HEK293 (cell line): ENCODE measurements at regions not wholly inside any gene's neighbourhood (a gene's known extent, or its start where the extent isn't known, plus 50 kb on each side); places are given as distances from the start of the nearest gene placed in this dataset.

Source experiments
- CTCF ChIA-PET: fragments of 350-600 bp; formaldehyde crosslinking; extraction: SDS; loops from one replicate; lab custom pipeline; 2021; ENCODE audit warnings: antibody characterized with exemption; lab: Yijun Ruan, JAX
- POLR2A ChIA-PET: fragments of 300-600 bp; formaldehyde crosslinking; extraction: SDS; loops from one replicate; lab custom pipeline; 2020; ENCODE audit warnings: antibody characterized with exemption, inconsistent platforms; lab: Yijun Ruan, JAX
- H3K27ac ChIP-seq: fragments of 200-500 bp; sonication (Bioruptor generic); 2 replicates; pipeline ENCODE4 v1.5.1; 2014; ENCODE audit warnings: low read depth, low read length, control low read depth, inconsistent platforms; ENCODE audit errors: extremely low read depth
- H3K36me3 ChIP-seq, 2 experiments: fragments of 200-500 bp in 1 of 2; sonication (Bioruptor generic) in 1 of 2; 1 replicate in 1 of 2; 2 replicates in 1 of 2; pipeline ENCODE4 v1.5.1; 2014 to 2017; ENCODE audit warnings: inconsistent platforms in 2 of 2, low read length in 2 of 2; ENCODE audit not compliant: control insufficient read depth in 2 of 2, insufficient read depth in 1 of 2
- H3K4me1 ChIP-seq: fragments of 200-500 bp; sonication (Bioruptor generic); 2 replicates; pipeline ENCODE4 v1.5.1; 2014; ENCODE audit warnings: mild to moderate bottlenecking, low read length, inconsistent platforms; ENCODE audit not compliant: control insufficient read depth, insufficient read depth
- H3K4me3 ChIP-seq: 2 replicates; pipeline ENCODE4 v1.5.1; 2011; ENCODE audit warnings: low read depth, mild to moderate bottlenecking, control low read depth, low read length, moderate library complexity
- H3K9me3 ChIP-seq: fragments of 200-500 bp; sonication (Bioruptor generic); 2 replicates; pipeline ENCODE4 v1.5.1; 2014; ENCODE audit warnings: low read depth, low read length, inconsistent platforms; ENCODE audit not compliant: control insufficient read depth, insufficient read depth
- GLIS2 ChIP-seq: fragments of 450-650 bp; formaldehyde crosslinking; IDR thresholded peaks from 2 replicates; pipeline ENCODE4 v1.5.1; 2016; ENCODE audit warnings: missing biosample characterization, missing genetic modification characterization
- HOXD13 ChIP-seq: sonication (generic); formaldehyde crosslinking; IDR thresholded peaks from 2 replicates; pipeline ENCODE4 v1.8.0; 2022; ENCODE audit warnings: missing genetic modification reagents, borderline replicate concordance
- ZBTB7A ChIP-seq: fragments of 450-650 bp; formaldehyde crosslinking; IDR thresholded peaks from 2 replicates; pipeline ENCODE4 v1.5.1; 2016; ENCODE audit warnings: low read depth, missing biosample characterization, missing genetic modification characterization
- ZNF157 ChIP-seq: fragments of 450-650 bp; formaldehyde crosslinking; IDR thresholded peaks from 2 replicates; pipeline ENCODE4 v1.5.1; 2016; ENCODE audit warnings: missing biosample characterization, missing genetic modification characterization
- ZNF19 ChIP-seq: fragments of 450-650 bp; formaldehyde crosslinking; IDR thresholded peaks from 2 replicates; pipeline ENCODE4; 2016; ENCODE audit warnings: missing biosample characterization, missing genetic modification characterization, low read depth
- ZNF221 ChIP-seq: fragments of 450-650 bp; formaldehyde crosslinking; IDR thresholded peaks from 2 replicates; pipeline ENCODE4 v1.5.1; 2017; ENCODE audit warnings: missing biosample characterization, missing genetic modification characterization, borderline replicate concordance
- ZNF335 ChIP-seq: fragments of 450-650 bp; formaldehyde crosslinking; conservative IDR thresholded peaks from 2 replicates; pipeline ENCODE4 v1.5.1; 2016; ENCODE audit warnings: missing biosample characterization, missing genetic modification characterization
- ZNF404 ChIP-seq: fragments of 450-650 bp; formaldehyde crosslinking; IDR thresholded peaks from 2 replicates; pipeline ENCODE4 v1.5.1; 2017; ENCODE audit warnings: missing biosample characterization, missing genetic modification characterization
- ZNF416 ChIP-seq: fragments of 450-650 bp; formaldehyde crosslinking; IDR thresholded peaks from 2 replicates; pipeline ENCODE4 v1.5.1; 2016; ENCODE audit warnings: missing biosample characterization, missing genetic modification characterization
- ZNF48 ChIP-seq: fragments of 450-650 bp; formaldehyde crosslinking; IDR thresholded peaks from 2 replicates; pipeline ENCODE4 v1.5.1; 2016; ENCODE audit warnings: missing biosample characterization, missing genetic modification characterization
- ZNF530 ChIP-seq: fragments of 450-650 bp; formaldehyde crosslinking; IDR thresholded peaks from 2 replicates; pipeline ENCODE4 v1.5.1; 2016; ENCODE audit warnings: low read depth, missing biosample characterization, missing genetic modification characterization
- ZNF548 ChIP-seq: fragments of 450-650 bp; formaldehyde crosslinking; IDR thresholded peaks from 2 replicates; pipeline ENCODE4 v1.5.1; 2016; ENCODE audit warnings: missing biosample characterization, missing genetic modification characterization
- ZNF560 ChIP-seq: fragments of 450-650 bp; formaldehyde crosslinking; IDR thresholded peaks from 2 replicates; pipeline ENCODE4 v1.5.1; 2017; ENCODE audit warnings: missing biosample characterization, missing genetic modification characterization, borderline replicate concordance
- ZNF654 ChIP-seq: fragments of 450-650 bp; formaldehyde crosslinking; IDR thresholded peaks from 2 replicates; pipeline ENCODE4 v1.5.1; 2016; ENCODE audit warnings: low read depth, missing biosample characterization, missing genetic modification characterization
- ZNF664 ChIP-seq: fragments of 450-650 bp; formaldehyde crosslinking; IDR thresholded peaks from 2 replicates; pipeline ENCODE4 v1.5.1; 2016; ENCODE audit warnings: missing biosample characterization, missing genetic modification characterization
- ZNF785 ChIP-seq: fragments of 450-650 bp; formaldehyde crosslinking; IDR thresholded peaks from 2 replicates; pipeline ENCODE4 v1.5.1; 2016; ENCODE audit warnings: missing biosample characterization, missing genetic modification characterization
- ZSCAN23 ChIP-seq: fragments of 450-650 bp; formaldehyde crosslinking; IDR thresholded peaks from 2 replicates; pipeline ENCODE4 v1.5.1; 2016; ENCODE audit warnings: missing biosample characterization, missing genetic modification characterization
- TF ChIP-seq, protein P1 (sequence below): fragments of 450-650 bp; formaldehyde crosslinking; IDR thresholded peaks from 2 replicates; pipeline ENCODE4 v1.5.0; 2017; ENCODE audit warnings: missing biosample characterization, missing genetic modification characterization, borderline replicate concordance
- TF ChIP-seq, protein P2 (sequence below): fragments of 450-650 bp; formaldehyde crosslinking; IDR thresholded peaks from 2 replicates; pipeline ENCODE4 v1.5.1; 2016; ENCODE audit warnings: missing biosample characterization, missing genetic modification characterization
- TF ChIP-seq, protein P3 (sequence below): fragments of 450-650 bp; formaldehyde crosslinking; IDR thresholded peaks from 2 replicates; pipeline ENCODE4 v1.5.1; 2016; ENCODE audit warnings: missing biosample characterization, missing genetic modification characterization
- TF ChIP-seq, protein P4 (sequence below): fragments of 450-650 bp; formaldehyde crosslinking; IDR thresholded peaks from 2 replicates; pipeline ENCODE4 v1.5.1; 2016; ENCODE audit warnings: missing biosample characterization, missing genetic modification characterization, borderline replicate concordance

DNA sequence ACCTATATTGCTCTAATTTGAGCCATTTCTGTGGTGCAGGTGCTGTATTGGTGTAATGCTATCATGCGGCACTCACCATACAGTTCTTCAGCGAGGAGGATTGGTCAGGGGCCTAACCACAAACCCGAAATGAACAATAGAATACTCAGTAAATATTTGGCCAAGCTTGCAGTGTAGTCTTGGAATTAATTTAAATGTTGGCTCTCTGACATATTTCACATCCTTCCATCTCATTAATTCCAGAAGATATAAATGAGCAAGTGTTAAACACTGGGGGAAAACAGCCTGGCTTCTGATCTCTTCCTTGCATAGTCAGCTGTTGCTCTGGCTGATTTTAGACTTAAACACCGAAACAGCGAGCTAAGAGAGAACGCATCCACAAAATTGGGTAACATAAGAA is 663.1 kb upstream of the GHITM start:
- no peaks in the 10 kb centered on the region for H3K9me3 ChIP-seq
- H3K4me3 ChIP-seq: no peak overlapping the region
- ChIA-PET POLR2A (no interaction called here), CTCF (no interaction called here)
- H3K27ac ChIP-seq: no peak overlapping the region
- H3K4me1 ChIP-seq: no peaks in the 10 kb centered on the region
- no peak for TF ChIP-seq ZNF221 (tag by site-specific recombination)
- TF ChIP-seq, protein P1, sequence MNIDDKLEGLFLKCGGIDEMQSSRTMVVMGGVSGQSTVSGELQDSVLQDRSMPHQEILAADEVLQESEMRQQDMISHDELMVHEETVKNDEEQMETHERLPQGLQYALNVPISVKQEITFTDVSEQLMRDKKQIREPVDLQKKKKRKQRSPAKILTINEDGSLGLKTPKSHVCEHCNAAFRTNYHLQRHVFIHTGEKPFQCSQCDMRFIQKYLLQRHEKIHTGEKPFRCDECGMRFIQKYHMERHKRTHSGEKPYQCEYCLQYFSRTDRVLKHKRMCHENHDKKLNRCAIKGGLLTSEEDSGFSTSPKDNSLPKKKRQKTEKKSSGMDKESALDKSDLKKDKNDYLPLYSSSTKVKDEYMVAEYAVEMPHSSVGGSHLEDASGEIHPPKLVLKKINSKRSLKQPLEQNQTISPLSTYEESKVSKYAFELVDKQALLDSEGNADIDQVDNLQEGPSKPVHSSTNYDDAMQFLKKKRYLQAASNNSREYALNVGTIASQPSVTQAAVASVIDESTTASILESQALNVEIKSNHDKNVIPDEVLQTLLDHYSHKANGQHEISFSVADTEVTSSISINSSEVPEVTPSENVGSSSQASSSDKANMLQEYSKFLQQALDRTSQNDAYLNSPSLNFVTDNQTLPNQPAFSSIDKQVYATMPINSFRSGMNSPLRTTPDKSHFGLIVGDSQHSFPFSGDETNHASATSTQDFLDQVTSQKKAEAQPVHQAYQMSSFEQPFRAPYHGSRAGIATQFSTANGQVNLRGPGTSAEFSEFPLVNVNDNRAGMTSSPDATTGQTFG (tag by site-specific recombination): no peak
- TF ChIP-seq, protein P2, sequence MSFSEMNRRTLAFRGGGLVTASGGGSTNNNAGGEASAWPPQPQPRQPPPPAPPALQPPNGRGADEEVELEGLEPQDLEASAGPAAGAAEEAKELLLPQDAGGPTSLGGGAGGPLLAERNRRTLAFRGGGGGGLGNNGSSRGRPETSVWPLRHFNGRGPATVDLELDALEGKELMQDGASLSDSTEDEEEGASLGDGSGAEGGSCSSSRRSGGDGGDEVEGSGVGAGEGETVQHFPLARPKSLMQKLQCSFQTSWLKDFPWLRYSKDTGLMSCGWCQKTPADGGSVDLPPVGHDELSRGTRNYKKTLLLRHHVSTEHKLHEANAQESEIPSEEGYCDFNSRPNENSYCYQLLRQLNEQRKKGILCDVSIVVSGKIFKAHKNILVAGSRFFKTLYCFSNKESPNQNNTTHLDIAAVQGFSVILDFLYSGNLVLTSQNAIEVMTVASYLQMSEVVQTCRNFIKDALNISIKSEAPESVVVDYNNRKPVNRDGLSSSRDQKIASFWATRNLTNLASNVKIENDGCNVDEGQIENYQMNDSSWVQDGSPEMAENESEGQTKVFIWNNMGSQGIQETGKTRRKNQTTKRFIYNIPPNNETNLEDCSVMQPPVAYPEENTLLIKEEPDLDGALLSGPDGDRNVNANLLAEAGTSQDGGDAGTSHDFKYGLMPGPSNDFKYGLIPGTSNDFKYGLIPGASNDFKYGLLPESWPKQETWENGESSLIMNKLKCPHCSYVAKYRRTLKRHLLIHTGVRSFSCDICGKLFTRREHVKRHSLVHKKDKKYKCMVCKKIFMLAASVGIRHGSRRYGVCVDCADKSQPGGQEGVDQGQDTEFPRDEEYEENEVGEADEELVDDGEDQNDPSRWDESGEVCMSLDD (tag by site-specific recombination): no peak
- TF ChIP-seq, protein P3, sequence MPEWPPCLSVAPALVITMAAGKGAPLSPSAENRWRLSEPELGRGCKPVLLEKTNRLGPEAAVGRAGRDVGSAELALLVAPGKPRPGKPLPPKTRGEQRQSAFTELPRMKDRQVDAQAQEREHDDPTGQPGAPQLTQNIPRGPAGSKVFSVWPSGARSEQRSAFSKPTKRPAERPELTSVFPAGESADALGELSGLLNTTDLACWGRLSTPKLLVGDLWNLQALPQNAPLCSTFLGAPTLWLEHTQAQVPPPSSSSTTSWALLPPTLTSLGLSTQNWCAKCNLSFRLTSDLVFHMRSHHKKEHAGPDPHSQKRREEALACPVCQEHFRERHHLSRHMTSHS (tag by site-specific recombination): no peak
- TF ChIP-seq, protein P4, sequence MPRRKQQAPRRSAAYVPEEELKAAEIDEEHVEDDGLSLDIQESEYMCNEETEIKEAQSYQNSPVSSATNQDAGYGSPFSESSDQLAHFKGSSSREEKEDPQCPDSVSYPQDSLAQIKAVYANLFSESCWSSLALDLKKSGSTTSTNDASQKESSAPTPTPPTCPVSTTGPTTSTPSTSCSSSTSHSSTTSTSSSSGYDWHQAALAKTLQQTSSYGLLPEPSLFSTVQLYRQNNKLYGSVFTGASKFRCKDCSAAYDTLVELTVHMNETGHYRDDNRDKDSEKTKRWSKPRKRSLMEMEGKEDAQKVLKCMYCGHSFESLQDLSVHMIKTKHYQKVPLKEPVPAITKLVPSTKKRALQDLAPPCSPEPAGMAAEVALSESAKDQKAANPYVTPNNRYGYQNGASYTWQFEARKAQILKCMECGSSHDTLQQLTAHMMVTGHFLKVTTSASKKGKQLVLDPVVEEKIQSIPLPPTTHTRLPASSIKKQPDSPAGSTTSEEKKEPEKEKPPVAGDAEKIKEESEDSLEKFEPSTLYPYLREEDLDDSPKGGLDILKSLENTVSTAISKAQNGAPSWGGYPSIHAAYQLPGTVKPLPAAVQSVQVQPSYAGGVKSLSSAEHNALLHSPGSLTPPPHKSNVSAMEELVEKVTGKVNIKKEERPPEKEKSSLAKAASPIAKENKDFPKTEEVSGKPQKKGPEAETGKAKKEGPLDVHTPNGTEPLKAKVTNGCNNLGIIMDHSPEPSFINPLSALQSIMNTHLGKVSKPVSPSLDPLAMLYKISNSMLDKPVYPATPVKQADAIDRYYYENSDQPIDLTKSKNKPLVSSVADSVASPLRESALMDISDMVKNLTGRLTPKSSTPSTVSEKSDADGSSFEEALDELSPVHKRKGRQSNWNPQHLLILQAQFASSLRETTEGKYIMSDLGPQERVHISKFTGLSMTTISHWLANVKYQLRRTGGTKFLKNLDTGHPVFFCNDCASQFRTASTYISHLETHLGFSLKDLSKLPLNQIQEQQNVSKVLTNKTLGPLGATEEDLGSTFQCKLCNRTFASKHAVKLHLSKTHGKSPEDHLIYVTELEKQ: no peak
- TF ChIP-seq ZNF335 (tag by site-specific recombination): no peak
- no peak for TF ChIP-seq HOXD13 (CRISPR knock-in tag)
- no peak for TF ChIP-seq ZSCAN23 (tag by site-specific recombination)
- TF ChIP-seq ZNF560: no peak
- TF ChIP-seq ZNF530 (tag by site-specific recombination): no peak
- no peak for TF ChIP-seq ZBTB7A (tag by site-specific recombination)
- TF ChIP-seq GLIS2 (tag by site-specific recombination): no peak
- TF ChIP-seq ZNF548 (tag by site-specific recombination): no peak
- TF ChIP-seq ZNF404: no peak
- no peak for TF ChIP-seq ZNF157 (tag by site-specific recombination)
- no peak for TF ChIP-seq ZNF48 (tag by site-specific recombination)
- no peak for TF ChIP-seq ZNF19 (tag by site-specific recombination)
- TF ChIP-seq, all 188 proteins: peak for 0
- H3K36me3 ChIP-seq: no peaks in the 10 kb centered on the region

DNA sequence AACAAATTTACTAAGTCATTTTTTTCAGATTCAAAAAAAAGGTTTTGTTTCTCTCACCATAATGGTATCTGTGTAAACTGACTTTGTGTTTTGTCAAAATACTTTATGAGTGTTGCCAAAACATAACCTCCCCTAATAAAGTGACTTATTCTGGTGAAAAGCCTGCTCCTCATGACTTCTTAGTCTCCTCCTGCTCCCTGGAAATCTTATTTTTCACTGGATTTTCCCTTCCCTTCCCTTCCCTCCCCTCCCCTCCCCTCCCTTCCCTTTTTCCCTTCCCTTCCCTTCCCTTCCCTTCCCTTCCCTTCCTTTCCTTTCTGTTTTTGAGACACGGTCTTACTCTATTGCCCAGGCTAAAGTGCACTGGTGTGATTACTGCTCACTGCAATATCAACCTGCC is 650.1 kb upstream of the GHITM start:
- TF ChIP-seq ZNF785 (tag by site-specific recombination) (no peak), ZNF664 (tag by site-specific recombination) (no peak), ZNF654 (tag by site-specific recombination) (no peak), ZNF416 (tag by site-specific recombination) (no peak)
- Histone ChIP-seq H3K36me3 (no peaks in the 10 kb centered on the region), H3K27ac (no peak overlapping the region), H3K9me3 (no peaks in the 10 kb centered on the region), H3K4me1 (no peaks in the 10 kb centered on the region), H3K4me3 (no peak overlapping the region)
- ChIA-PET CTCF (no interaction called here), POLR2A (no interaction called here)
